GM03348 (cell line): ENCODE measurements at regions not wholly inside any gene's neighbourhood (a gene's known extent, or its start where the extent isn't known, plus 50 kb on each side); places are given as distances from the start of the nearest gene placed in this dataset.

Experiments used
- DNase-seq: peaks from one replicate; pipeline ENCODE4 v3.0.0; 2012; ENCODE audit warnings: low spot score

DNA sequence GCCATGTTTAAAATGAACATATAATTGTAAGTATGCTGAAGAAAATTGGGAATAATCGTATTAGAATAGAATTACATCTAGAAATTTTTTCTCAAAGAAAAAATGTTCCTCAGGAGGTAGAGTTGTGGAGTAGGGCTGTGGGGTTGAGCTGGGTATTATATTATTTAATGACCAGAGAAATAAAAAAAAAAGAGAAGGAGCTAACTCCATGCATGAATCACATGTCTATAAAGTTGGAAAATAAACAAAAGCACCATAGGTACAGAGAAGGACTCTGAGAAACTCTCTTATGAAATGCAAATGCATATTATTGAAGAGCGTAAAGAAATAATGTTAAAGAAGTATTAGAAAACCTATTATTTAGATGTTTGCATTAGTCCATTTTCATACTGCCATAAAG, 405.5 kb downstream of the EFNB2 start:
- no peak for DNase-seq

DNA sequence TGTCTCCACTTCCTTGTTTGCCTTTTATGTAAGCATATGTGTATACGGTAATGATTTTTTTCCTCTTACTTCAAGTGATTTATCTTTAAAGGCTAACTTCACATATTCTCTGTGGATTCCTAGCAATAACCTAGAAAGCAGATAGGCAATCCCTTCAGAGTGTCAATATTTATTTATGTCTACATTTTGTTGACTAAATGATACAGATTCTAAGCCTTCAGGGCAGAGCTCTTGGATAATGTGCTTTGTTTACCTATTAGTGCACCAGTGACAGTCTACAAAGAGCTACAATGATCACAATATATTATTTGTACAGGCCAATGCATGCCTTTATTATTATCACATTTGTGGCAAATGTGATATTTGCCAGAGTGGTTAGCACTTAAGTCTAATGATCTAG, 406.2 kb downstream of the EFNB2 start:
- no peak for DNase-seq

DNA sequence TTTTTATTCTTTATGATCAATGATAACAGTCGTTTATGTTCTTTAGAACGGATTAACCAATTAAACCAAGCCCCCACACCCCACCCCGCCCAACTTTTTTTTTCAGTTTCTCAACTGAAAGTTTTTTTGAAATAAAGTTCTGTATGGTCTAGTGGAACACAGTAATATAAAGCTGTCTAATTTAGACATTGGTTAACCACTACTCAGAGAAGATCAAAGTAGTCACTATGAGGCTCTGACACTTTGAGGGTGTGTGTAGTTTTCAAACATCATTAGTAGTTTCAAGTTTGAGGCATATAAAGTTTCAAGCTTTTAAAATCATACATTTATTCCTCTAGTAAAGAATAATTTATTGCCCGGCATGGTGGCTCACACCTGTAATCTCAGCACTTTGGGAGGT, 413.2 kb downstream of the EFNB2 start:
- no peak for DNase-seq

DNA sequence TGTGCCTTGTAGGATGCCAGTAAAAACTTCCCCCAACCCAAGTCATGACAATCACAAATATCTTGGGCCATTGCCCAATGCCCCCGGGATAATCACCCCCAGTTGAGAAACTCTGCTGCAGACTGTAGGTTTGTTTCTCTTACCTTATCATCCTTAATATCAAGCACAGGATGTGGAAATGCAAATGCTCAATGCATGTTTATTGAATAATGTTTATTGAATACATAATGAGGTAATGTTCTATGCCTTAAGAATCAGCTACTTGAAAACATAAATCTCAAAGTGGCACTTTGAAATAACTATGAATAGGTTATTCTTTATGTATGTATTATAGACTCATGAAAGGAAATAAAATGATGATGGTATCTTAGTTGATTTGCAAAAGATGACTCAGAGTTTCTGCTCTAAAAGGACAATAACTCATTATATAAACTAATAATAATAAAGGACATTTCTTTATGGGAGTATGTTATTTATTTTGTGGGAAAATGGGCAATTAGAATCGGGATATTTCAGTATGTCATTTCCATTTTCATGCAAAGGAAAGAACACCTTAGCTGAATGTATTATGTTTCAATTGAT, 414.2 kb downstream of the EFNB2 start:
- no peak for DNase-seq

DNA sequence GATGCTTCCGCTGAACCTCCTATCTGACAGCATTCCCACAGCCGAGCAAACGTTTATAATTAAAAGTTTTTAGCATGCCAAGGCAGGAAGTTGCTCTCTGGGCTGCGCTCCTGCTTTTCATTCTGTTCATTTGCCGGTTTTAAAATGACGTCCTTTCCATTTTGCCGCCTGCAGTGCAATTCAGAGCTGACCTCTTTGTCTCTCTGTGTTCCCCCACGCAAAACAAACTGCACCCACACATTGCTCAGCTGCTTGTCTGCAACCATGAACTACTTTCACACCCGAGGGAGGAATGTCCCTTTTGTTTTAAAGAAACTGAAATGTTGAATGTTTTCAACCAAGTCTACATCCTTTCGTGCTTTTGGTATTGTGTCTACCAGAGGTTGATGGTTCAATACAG, 416.5 kb downstream of the EFNB2 start:
- no peak for DNase-seq

DNA sequence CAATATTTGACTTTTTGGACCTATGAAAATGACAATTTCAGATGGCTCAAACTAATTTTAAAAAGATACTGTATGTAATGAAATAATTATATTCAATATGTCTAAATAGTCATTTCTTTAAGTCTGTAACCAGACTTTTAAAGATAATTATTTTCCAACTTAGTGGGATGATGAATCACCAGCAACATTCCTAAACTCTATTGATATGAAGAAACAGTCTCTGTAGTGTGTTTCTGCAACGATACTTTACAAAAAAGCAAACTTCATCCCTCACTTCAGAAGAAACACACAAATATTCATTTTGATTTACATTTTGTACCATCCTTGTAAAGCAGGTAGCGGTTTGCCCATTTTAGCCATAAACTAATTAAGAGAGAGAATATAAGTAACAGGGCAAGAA, 417.4 kb downstream of the EFNB2 start:
- no peak for DNase-seq

DNA sequence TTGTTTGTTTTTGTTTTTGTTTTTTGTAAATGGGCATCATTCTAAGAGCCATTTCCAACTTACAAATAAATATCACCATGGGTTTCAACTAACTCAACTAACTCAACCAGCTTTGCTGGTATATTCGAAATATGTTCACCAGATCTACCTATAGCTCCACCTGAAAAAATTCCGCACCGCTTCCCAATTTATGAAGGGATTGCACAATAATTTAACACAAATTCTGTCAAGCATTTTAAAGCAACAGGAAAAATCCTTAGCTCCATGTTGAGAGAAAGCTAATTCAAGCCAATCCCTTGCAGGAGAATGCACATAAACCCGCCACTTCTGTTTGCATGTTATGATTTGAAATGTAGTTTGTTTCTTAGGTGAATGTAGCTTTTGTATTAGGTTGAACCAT, 417.8 kb downstream of the EFNB2 start:
- no peak for DNase-seq

DNA sequence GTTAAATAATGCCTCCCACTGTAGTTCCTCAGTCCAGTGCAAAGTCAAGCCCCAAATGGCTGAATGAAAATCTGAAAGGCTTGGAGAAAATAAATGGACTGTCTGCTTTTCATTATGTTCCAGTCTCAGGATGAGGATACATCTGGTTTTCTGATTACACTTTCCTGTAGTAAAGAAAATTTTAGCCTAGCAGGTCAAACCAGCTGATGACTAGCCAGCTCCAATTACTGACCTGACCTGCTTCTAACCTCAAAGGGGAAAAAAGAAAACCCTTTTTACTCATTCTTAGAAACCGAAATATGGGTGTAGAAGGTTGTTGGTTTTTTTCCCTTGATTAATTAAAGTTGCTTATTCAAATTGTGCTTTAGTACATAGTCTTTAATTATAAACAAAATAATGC, 418.4 kb downstream of the EFNB2 start:
- peak; percentile 26 for DNase-seq

DNA sequence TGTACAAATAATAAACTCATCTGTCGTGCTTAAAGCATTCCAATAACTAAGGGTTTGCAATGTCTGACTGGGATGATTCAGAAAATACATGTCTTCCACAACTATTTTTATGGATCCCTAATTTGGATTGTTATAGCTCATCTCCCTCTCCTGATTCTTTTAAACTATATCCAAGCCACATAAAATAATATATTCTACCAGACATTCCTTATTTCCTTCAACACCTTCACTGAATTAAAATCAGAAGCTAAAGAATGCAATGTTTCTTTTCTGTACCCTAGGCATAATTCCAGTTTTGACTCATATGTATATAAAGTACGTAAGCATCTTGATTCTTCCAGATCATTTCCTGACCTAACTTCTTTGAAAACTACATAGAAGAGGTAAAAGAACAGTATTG, 420.4 kb downstream of the EFNB2 start:
- peak; percentile 36 for DNase-seq

DNA sequence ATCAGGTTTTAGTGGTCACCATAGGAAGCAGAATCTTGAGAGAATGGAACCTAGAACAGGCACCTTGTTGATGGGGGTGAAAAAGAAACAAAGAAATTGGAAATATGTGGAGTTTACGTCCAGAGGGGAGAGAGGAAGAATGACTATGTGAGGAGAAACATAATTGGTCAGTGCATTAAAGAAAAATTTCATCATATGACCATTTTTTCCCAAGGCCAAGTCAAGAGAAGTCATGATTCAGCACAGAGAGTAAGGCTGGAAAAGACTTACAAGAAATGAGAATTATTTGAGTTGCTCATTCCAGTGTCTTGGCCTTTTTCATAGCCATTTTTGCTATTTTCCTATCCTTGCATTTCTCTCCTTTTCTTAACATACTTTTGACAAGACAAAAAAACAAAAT, 421.7 kb downstream of the EFNB2 start:
- DNase-seq, result no peak

DNA sequence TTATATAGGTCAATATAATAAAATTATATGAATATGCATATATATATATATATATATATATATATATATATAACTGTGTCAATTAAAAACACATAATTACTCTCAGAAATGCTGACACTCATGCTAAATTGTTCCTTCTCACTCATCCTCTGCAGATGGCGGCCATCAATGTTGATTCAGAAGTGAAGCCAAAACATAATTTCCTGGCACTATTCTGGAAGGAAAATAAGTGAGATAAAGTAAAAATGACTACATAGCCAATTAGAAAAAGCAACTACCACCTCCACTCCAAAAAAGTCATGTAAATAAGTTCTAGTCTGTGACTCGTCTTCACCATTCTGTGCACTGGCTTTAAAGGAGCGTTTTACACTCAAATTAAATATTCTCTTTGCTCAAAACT, 423.3 kb downstream of the EFNB2 start:
- DNase-seq, result no peak

DNA sequence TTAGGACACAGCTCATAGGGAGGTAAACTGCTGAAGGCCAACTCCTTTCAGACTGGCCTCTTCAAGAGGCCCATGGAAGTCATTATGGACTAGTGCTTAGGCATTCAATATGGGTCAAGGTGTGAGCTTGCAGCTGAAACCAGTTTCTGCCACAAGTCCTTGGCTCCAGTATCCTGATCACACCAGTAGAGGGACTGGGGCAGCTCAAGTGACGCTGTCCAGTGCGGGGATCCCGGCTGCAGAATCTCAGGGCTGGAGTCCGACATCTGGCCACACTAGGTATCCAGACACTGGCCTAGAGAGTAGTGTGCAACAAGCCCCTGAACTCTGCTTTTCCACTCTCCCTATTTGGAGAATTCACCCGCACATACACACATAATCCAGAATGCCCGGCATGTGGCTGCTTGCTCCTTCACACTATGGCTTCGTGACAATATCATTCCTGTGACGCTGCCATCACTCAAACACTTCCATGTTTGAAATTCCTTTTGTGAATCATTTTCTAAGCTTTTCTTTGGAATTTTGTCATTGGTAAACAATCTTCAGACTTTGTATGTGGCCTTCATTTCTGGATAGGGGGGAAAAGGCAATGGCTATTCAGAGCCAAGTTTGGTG, 425.1 kb downstream of the EFNB2 start:
- peak; percentile 26 for DNase-seq

DNA sequence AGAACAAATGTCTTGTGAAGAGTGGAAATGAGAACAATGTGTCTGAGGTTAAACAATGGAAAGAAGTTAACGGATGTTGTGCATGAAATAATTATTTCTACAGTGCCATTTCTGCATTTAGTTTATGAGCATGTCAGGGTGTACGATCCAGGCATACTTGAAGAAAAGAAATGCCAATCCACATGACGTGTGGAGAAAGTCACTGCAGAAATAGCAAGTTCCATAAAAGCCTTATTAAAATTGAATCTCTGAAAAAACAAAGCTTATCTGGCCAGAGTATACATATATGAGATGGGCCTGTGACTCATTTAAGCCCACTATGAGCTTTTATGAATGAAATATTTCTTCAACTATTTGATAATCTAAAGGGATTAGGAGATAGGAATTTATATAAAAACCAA, 426.1 kb downstream of the EFNB2 start:
- DNase-seq, result peak; percentile 50

DNA sequence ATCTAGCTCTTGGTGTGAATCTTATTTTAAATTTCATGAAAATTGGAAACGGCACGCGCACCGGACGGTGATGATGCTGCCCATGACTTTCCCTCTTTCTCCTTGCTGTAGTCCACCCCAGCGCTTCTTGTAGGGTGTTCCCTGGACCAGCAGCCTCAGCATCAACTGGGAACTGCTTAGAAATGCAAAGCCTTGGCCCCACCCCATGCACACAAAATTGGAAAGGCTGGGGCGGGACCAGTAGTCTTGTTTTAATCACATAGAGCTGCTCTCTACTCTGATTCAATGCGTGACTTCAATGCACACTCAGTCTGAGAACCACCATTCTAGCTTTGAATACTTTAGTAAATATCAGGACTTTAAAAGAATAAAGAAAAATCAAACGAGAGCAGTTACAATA, 427.1 kb downstream of the EFNB2 start:
- DNase-seq, result no peak

DNA sequence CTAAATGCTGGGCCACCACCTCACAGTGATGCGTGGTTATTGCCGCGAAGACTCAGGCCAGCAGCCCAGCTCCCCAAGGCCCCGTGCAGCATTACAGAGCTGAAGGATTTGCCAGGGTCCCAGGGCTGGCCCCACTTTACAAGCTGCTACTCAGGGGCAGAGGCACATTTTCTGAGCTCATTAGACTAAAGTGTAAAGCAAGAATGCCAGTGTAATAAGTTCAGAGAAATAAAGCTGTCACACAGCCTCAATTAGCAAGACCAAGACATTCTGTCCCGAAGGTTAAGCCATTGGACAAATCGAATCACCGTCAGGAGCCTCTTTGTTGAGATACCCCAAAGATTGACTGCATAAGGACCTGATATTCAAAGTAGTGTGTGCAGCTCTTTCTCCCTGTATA, 428.4 kb downstream of the EFNB2 start:
- DNase-seq, result no peak

DNA sequence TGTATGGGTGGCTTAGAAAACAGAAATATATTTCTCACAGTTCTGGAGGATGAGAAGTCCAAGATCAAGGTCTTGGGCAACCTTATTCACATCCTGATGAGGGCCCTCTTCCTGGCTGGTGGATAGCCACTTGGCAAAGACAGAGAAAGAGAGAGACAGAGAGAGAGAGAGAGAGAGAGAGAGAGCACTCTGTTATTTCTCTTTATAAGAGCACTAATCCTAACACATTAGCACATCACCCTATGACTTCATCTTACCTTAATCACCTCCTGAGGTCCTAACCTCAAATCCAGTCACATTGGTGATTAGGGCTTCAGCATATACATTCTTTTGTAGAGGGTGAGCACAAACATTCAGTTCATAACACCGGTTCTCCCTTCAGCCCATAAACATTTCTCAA, 430.3 kb downstream of the EFNB2 start:
- no peak for DNase-seq

DNA sequence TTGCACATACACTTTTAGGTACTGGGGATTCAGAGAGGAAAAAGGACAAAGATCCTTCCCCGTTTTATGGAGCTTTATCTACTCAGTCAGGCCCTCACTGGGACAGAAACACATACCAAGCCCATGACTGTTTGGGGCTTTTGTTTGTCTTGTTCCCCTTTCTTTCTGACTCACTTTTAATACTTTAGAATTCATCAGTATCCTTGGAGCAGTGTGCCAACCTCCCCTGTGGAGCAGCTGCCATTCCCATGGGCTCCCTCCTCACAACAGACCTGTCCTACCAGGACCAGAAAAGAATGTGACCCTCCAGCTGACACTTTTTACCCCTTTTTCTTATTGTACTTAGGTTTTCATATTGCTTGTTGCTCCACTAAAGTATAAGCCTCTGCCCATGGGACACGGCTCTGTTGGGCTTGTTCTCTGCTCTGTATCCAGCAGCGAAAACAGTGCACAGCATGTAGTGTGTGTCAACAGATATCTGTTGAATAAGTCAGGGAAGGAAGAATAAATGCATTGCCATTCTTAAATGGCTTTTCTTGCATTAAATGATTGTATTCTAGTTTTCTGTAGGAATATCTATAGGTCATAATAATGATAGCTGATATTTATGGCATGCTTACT, 431.1 kb downstream of the EFNB2 start:
- DNase-seq, result peak; percentile 78

DNA sequence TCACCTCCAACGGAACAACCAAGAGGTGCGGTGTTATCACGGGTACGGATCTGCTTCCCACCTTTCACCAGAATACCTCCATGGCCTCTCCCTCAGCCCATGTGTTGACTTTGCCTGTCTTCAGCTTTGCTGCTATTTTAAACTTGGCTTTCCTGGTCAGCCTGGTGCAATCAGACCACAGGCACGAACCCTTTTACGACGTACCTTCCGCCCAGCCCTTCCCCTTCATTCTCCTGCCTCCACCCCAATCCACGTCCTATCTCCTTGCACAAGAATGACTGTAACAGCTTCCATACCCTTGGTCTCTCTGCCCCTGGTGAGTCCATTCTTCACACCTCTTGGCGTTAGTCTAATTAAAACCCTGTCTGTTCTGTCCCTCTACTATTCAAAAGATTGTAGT, 431.7 kb downstream of the EFNB2 start:
- DNase-seq, result no peak

DNA sequence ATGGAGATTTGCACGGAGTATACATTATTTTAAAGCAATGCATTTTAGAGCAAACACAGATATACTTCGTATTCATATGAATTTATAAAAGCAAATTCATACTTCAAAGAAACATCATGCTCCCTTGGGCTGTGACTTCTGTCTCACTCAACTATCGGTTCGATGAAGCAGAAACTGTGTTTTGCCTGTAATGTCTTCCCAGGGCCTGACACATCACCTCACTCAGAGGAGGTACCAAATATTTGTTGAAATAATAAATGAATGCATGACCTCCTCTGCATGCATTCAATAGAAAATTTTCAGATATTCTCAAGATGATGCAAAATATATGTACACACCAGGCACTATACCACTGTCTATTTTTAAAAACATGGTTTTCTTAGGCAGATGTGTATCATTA, 432.7 kb downstream of the EFNB2 start:
- DNase-seq, result no peak

DNA sequence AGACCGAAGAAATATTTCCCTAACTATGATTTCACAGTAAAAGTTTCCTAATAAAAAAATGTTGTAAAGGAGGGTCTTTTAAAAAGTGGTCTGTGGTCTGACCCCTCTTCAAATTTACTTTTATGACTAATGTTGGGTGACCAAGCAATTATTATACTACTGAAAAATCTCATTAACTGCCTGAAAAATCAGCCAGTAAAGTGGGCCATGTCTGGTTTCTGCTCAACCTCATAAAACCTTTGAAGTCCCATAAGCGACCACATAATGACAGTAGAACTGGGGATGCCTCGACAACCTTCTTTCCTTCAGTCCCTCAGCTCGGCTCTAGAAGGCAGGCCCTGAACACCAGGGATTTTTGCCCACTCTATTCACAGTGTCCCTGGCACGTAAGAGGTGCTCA, 434.3 kb downstream of the EFNB2 start:
- no peak for DNase-seq

DNA sequence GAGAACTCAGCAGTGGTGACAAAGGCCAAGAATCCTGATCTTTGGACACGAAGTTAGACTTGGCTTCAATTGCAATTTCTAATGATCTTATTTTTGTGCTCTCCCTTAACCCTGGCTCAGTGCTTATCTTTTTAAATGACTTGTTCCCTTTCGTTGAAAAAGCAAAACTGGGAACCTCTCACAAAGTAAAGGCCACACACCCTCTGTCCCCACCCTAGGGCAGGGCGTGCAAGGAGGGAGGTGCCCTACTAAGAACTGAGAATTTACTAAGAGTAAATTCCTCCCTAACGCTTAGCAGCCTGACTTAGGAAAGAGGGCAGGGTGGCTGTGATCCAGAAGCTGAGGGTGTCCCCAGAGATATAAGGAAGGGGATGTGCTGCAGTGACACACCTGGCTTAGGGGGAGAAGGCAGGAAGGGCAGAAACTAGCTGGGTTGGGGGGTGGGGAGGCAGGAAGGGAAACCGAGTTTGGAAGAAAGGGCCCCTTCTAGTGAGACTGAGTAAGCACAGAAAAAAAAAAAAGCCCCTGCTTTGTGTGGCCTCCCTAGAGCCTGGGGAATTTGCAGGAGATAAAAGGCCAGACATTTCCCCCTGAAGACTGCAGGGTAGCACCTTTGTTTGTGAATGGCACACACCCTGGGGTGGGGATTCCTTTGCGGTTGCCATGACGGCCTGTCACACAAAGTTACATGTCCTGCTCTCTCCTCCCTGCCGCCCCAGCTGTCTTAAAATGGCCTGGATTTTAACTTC, 435.1 kb downstream of the EFNB2 start:
- no peak for DNase-seq

DNA sequence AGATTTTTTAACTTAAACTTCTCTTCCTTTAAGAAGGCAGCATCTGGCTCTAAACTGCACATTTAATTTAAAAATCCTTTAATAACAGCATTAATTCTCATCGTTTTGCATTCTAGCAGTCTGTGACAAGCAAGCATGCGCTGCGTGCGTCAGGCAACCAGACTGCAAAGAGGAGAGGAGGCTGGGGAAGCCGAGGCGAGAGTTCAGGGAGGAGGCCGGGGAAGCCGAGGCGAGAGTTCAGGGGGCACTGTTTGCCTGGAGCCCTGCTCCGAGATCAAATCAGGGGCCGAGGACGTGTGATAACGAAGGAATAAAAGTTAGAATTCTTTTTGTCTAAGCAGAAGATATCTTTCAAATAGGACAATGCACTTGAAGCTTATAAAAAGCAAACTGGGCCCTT, 435.7 kb downstream of the EFNB2 start:
- DNase-seq, result no peak

DNA sequence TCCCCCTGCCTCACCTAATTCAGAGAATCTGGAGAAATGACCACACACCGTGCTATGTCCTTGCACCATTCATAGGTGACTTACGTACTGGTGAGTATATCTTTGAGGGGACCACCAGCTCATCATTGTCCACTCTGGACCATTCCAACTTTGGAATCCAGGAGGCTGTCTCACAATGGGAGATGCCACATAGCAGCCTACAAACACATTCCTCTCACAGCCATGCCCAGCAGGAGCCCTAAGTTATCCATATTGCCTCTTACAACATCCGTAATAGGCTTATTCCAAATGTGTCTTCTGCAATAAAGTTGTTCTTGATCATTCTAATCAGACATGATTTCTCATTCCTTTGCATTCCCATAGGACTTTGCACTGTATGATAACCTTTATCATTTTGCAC, 436.7 kb downstream of the EFNB2 start:
- no peak for DNase-seq
